WTC11 (cell line): ENCODE measurements at regions not wholly inside any gene's neighbourhood (a gene's known extent, or its start where the extent isn't known, plus 50 kb on each side); places are given as distances from the start of the nearest gene placed in this dataset.

Experiments used
- ATAC-seq: fragments of 200-7000 bp; cut with Tn5 transposase; 2 replicates; pipeline ENCODE4 v1.10.0; 2021; ENCODE audit warnings: mild to moderate bottlenecking, moderate library complexity
- CTCF ChIA-PET: fragments of 300-600 bp; sonication (Branson Sonifier 250); formaldehyde crosslinking; loops from one replicate; lab custom pipeline; 2021; ENCODE audit warnings: antibody characterized with exemption; lab: Charles Lee
- POLR2A ChIA-PET: fragments of 350-600 bp; sonication (Branson Sonifier 250); formaldehyde crosslinking; loops from one replicate; lab custom pipeline; 2021; ENCODE audit warnings: antibody characterized with exemption; lab: Charles Lee
- DNase-seq: peaks from one replicate; pipeline ENCODE4 v3.0.0; 2021; ENCODE audit warnings: low spot score
- H3K27ac Mint-ChIP-seq: 2 replicates; pipeline ENCODE4 v1.8.0; 2021; ENCODE audit warnings: mixed read lengths
- H3K27me3 Mint-ChIP-seq: 2 replicates; pipeline ENCODE4 v1.8.0; 2021; ENCODE audit warnings: low read depth, mild to moderate bottlenecking, moderate library complexity, mixed read lengths
- H3K36me3 Mint-ChIP-seq: 2 replicates; pipeline ENCODE4 v1.8.0; 2021; ENCODE audit warnings: mixed read lengths
- H3K4me1 Mint-ChIP-seq: 2 replicates; pipeline ENCODE4 v1.8.0; 2022; ENCODE audit warnings: mixed read lengths
- H3K4me3 Mint-ChIP-seq: 2 replicates; pipeline ENCODE4 v1.8.0; 2021; ENCODE audit warnings: mild to moderate bottlenecking, moderate library complexity, mixed read lengths
- H3K9me3 Mint-ChIP-seq: 2 replicates; pipeline ENCODE4 v1.8.0; 2021; ENCODE audit warnings: mixed read lengths
- E2F5 ChIP-seq: sonication (generic); formaldehyde crosslinking; IDR thresholded peaks from 2 replicates; pipeline ENCODE4 v1.8.1; 2022; ENCODE audit warnings: mild to moderate bottlenecking, moderate library complexity, missing genetic modification reagents
- MYBL2 ChIP-seq: sonication (generic); formaldehyde crosslinking; IDR thresholded peaks from 2 replicates; pipeline ENCODE4 v1.8.1; 2023; ENCODE audit warnings: mild to moderate bottlenecking, moderate library complexity, missing genetic modification reagents
- NFYB ChIP-seq: sonication (generic); formaldehyde crosslinking; conservative IDR thresholded peaks from 2 replicates; pipeline ENCODE4 v1.8.0; 2022; ENCODE audit warnings: low read depth, missing genetic modification reagents
- ZNF317 ChIP-seq: sonication (generic); formaldehyde crosslinking; IDR thresholded peaks from 2 replicates; pipeline ENCODE4 v1.8.1; 2023; ENCODE audit warnings: low read depth, mild to moderate bottlenecking, moderate library complexity, missing genetic modification reagents, borderline replicate concordance
- TF ChIP-seq, protein P1 (sequence below): sonication (generic); formaldehyde crosslinking; IDR thresholded peaks from 2 replicates; pipeline ENCODE4 v1.8.1; 2023; ENCODE audit warnings: mild to moderate bottlenecking, moderate library complexity, missing genetic modification reagents
- TF ChIP-seq, protein P2 (sequence below): sonication (generic); formaldehyde crosslinking; IDR thresholded peaks from 2 replicates; pipeline ENCODE4 v1.8.0; 2022; ENCODE audit warnings: missing genetic modification reagents
- TF ChIP-seq, protein P3 (sequence below): sonication (generic); formaldehyde crosslinking; IDR thresholded peaks from 2 replicates; pipeline ENCODE4 v1.8.0; 2022; ENCODE audit warnings: mild to moderate bottlenecking, missing genetic modification reagents
- TF ChIP-seq, protein P4 (sequence below): sonication (generic); formaldehyde crosslinking; IDR thresholded peaks from 2 replicates; pipeline ENCODE4 v1.8.0; 2022; ENCODE audit warnings: mild to moderate bottlenecking, missing genetic modification reagents
- TF ChIP-seq, protein P5 (sequence below): fragments of 250-450 bp; sonication (Bioruptor Pico); IDR thresholded peaks from 2 replicates; pipeline ENCODE4 v1.9.0; 2021; ENCODE audit warnings: mild to moderate bottlenecking, borderline replicate concordance

- peaks cover 65% of the 10 kb centered on the region for H3K27me3 Mint-ChIP-seq
- no peak overlapping the region for H3K27ac Mint-ChIP-seq
- peaks cover 28% of the 10 kb centered on the region for H3K4me1 Mint-ChIP-seq
- ATAC-seq (no peak), DNase-seq (peak; percentile 55)
- peak overlapping the region; percentile 73 for H3K4me3 Mint-ChIP-seq
- CTCF ChIA-PET, result interaction anchor here (0.8 to 1.4 kb wide), 2 partner anchors 7 to 42 kb away, joined by 3 to 5 read pairs; no protein-coding TSS in a partner anchor
- H3K36me3 Mint-ChIP-seq, result no peaks in the 10 kb centered on the region
- POLR2A ChIA-PET, result no interaction called here
- H3K9me3 Mint-ChIP-seq, result no peaks in the 10 kb centered on the region
- TF ChIP-seq, protein P1, sequence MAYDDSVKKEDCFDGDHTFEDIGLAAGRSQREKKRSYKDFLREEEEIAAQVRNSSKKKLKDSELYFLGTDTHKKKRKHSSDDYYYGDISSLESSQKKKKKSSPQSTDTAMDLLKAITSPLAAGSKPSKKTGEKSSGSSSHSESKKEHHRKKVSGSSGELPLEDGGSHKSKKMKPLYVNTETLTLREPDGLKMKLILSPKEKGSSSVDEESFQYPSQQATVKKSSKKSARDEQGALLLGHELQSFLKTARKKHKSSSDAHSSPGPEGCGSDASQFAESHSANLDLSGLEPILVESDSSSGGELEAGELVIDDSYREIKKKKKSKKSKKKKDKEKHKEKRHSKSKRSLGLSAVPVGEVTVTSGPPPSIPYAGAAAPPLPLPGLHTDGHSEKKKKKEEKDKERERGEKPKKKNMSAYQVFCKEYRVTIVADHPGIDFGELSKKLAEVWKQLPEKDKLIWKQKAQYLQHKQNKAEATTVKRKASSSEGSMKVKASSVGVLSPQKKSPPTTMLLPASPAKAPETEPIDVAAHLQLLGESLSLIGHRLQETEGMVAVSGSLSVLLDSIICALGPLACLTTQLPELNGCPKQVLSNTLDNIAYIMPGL (CRISPR knock-in tag), result 0 out of 2 replicates have a peak, but pooled peaks have one; percentile 20
- no peak for TF ChIP-seq MYBL2 (CRISPR knock-in tag)
- TF ChIP-seq, protein P2, sequence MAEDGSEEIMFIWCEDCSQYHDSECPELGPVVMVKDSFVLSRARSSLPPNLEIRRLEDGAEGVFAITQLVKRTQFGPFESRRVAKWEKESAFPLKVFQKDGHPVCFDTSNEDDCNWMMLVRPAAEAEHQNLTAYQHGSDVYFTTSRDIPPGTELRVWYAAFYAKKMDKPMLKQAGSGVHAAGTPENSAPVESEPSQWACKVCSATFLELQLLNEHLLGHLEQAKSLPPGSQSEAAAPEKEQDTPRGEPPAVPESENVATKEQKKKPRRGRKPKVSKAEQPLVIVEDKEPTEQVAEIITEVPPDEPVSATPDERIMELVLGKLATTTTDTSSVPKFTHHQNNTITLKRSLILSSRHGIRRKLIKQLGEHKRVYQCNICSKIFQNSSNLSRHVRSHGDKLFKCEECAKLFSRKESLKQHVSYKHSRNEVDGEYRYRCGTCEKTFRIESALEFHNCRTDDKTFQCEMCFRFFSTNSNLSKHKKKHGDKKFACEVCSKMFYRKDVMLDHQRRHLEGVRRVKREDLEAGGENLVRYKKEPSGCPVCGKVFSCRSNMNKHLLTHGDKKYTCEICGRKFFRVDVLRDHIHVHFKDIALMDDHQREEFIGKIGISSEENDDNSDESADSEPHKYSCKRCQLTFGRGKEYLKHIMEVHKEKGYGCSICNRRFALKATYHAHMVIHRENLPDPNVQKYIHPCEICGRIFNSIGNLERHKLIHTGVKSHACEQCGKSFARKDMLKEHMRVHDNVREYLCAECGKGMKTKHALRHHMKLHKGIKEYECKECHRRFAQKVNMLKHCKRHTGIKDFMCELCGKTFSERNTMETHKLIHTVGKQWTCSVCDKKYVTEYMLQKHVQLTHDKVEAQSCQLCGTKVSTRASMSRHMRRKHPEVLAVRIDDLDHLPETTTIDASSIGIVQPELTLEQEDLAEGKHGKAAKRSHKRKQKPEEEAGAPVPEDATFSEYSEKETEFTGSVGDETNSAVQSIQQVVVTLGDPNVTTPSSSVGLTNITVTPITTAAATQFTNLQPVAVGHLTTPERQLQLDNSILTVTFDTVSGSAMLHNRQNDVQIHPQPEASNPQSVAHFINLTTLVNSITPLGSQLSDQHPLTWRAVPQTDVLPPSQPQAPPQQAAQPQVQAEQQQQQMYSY (CRISPR knock-in tag), result peak; percentile 47; the same call in 1 of the 2 replicates
- TF ChIP-seq, protein P3, sequence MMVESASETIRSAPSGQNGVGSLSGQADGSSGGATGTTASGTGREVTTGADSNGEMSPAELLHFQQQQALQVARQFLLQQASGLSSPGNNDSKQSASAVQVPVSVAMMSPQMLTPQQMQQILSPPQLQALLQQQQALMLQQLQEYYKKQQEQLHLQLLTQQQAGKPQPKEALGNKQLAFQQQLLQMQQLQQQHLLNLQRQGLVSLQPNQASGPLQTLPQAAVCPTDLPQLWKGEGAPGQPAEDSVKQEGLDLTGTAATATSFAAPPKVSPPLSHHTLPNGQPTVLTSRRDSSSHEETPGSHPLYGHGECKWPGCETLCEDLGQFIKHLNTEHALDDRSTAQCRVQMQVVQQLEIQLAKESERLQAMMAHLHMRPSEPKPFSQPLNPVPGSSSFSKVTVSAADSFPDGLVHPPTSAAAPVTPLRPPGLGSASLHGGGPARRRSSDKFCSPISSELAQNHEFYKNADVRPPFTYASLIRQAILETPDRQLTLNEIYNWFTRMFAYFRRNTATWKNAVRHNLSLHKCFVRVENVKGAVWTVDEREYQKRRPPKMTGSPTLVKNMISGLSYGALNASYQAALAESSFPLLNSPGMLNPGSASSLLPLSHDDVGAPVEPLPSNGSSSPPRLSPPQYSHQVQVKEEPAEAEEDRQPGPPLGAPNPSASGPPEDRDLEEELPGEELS (CRISPR knock-in tag), result peak; percentile 47; the same call in 1 of the 2 replicates
Measured at GRCh38 chr17:64781014-64781756, 119.1 kb upstream of the SMURF2 start.

DNA sequence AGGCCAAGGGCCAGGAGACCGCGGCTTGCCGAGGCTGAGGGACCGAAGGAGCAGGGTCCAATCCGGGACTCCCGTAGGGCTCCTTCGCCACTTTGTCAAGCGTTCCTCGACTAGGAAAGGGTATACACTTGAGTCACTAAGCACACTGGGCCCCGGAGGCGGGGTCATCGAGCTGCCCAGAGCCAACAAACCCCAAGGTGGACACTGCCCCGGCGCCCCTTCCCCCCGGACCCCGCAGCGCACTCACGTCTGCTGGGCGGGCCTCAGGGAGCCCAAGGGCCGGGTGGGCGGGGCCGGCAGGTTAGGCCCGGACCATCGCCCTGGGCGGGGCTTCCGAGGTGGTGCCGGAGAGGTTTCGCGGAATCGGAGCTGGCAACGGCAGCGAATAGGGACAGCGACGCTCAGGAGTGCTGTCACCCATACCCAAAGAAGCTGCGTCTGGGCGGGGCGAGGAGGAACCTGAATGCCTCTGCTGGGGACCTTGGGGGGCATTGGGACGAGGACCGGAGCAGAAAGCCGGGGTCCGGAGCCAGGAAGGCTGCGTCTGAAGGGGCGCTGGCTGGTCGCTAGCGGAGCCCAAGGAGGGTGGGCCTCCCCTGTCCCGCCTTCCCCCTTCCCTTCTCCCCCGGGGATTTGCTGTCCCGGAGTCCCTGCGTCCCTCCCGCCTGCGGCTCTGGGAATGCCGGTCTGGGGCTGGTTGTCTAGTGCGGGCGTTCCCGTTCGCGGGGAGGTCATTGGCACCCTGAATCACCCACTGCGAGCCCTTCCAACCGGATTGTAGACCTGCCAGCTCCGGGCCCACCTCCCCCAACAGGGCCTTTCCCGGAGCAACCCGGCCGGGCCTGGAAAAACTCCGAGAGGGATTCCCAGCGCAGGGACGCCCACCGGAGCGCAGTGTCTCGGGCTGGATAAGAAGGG is 118.2 kb upstream of the SMURF2 start:
- peak; percentile 50 for ATAC-seq
- Mint-ChIP-seq H3K4me1 (peaks cover 28% of the 10 kb centered on the region), H3K27ac (no peak overlapping the region), H3K27me3 (peaks cover 73% of the 10 kb centered on the region), H3K4me3 (peak overlapping the region; percentile 73), H3K36me3 (no peaks in the 10 kb centered on the region)
- POLR2A ChIA-PET, result no interaction called here
- peak; percentile 87 for DNase-seq
- TF ChIP-seq ZNF317 (CRISPR knock-in tag), result no peak
- TF ChIP-seq, protein P4, sequence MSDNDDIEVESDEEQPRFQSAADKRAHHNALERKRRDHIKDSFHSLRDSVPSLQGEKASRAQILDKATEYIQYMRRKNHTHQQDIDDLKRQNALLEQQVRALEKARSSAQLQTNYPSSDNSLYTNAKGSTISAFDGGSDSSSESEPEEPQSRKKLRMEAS, result peak; percentile 23; the same call in 1 of the 2 replicates
- TF ChIP-seq, all 79 proteins: peak for 1
- no peaks in the 10 kb centered on the region for H3K9me3 Mint-ChIP-seq
- CTCF ChIA-PET, result interaction anchor here (0.6 to 1.5 kb wide), 4 partner anchors 41 to 159 kb away, joined by 3 to 5 read pairs (median 4); partner anchors contain the start of gene LRRC37A3

- ChIA-PET POLR2A (no interaction called here), CTCF (interaction anchor here (1.1 to 3.2 kb wide), 4 partner anchors 39 to 160 kb away, joined by 3 to 20 read pairs (median 4); partner anchors contain the start of gene LRRC37A3)
- ATAC-seq, result no peak
- Mint-ChIP-seq H3K4me3 (peak overlapping the region; percentile 73), H3K4me1 (peaks cover 23% of the 10 kb centered on the region), H3K36me3 (no peaks in the 10 kb centered on the region), H3K27ac (no peak overlapping the region), H3K27me3 (peaks cover 81% of the 10 kb centered on the region), H3K9me3 (no peaks in the 10 kb centered on the region)
- peak; percentile 62 for DNase-seq
- TF ChIP-seq NFYB (CRISPR knock-in tag) (no peak), E2F5 (CRISPR knock-in tag) (no peak)
- TF ChIP-seq, protein P3 (CRISPR knock-in tag), result no peak
- TF ChIP-seq, protein P5, sequence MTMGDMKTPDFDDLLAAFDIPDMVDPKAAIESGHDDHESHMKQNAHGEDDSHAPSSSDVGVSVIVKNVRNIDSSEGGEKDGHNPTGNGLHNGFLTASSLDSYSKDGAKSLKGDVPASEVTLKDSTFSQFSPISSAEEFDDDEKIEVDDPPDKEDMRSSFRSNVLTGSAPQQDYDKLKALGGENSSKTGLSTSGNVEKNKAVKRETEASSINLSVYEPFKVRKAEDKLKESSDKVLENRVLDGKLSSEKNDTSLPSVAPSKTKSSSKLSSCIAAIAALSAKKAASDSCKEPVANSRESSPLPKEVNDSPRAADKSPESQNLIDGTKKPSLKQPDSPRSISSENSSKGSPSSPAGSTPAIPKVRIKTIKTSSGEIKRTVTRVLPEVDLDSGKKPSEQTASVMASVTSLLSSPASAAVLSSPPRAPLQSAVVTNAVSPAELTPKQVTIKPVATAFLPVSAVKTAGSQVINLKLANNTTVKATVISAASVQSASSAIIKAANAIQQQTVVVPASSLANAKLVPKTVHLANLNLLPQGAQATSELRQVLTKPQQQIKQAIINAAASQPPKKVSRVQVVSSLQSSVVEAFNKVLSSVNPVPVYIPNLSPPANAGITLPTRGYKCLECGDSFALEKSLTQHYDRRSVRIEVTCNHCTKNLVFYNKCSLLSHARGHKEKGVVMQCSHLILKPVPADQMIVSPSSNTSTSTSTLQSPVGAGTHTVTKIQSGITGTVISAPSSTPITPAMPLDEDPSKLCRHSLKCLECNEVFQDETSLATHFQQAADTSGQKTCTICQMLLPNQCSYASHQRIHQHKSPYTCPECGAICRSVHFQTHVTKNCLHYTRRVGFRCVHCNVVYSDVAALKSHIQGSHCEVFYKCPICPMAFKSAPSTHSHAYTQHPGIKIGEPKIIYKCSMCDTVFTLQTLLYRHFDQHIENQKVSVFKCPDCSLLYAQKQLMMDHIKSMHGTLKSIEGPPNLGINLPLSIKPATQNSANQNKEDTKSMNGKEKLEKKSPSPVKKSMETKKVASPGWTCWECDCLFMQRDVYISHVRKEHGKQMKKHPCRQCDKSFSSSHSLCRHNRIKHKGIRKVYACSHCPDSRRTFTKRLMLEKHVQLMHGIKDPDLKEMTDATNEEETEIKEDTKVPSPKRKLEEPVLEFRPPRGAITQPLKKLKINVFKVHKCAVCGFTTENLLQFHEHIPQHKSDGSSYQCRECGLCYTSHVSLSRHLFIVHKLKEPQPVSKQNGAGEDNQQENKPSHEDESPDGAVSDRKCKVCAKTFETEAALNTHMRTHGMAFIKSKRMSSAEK (CRISPR knock-in tag), result no peak
Measured at GRCh38 chr17:64779376-64780095, 117.4 kb upstream of the SMURF2 start.
